NT2/D1 (cell line): ENCODE measurements at regions not wholly inside any gene's neighbourhood (a gene's known extent, or its start where the extent isn't known, plus 50 kb on each side); places are given as distances from the start of the nearest gene placed in this dataset.

Experiments
- DNase-seq: peaks from one replicate; pipeline ENCODE4 v3.0.0-alpha.2; 2011; ENCODE audit warnings: low read depth, low spot score
- H3K27me3 ChIP-seq: 2 replicates; pipeline ENCODE4 v1.6.0; 2011; ENCODE audit warnings: mild to moderate bottlenecking; ENCODE audit not compliant: insufficient read length, insufficient read depth
- H3K36me3 ChIP-seq: 2 replicates; pipeline ENCODE4 v1.6.1; 2011; ENCODE audit warnings: mild to moderate bottlenecking, low read length, mixed read lengths; ENCODE audit not compliant: insufficient read depth, insufficient read length
- H3K4me1 ChIP-seq: 2 replicates; pipeline ENCODE4 v1.5.1; 2011; ENCODE audit not compliant: insufficient read depth, insufficient read length
- H3K4me3 ChIP-seq: 2 replicates; pipeline ENCODE4 v1.5.1; 2011; ENCODE audit warnings: low read depth; ENCODE audit not compliant: insufficient read length
- H3K9ac ChIP-seq: 2 replicates; pipeline ENCODE4 v1.6.0; 2011; ENCODE audit warnings: low read depth; ENCODE audit not compliant: insufficient read length
- H3K9me3 ChIP-seq: 2 replicates; pipeline ENCODE4 v1.5.1; 2011; ENCODE audit warnings: mild to moderate bottlenecking, low read length; ENCODE audit not compliant: insufficient read depth
- SUZ12 ChIP-seq: IDR thresholded peaks from 2 replicates; pipeline ENCODE4 v1.6.1; 2011; ENCODE audit not compliant: insufficient read length, insufficient read depth; ENCODE audit errors: extremely low read depth
- YY1 ChIP-seq: IDR thresholded peaks from 2 replicates; pipeline ENCODE4 v1.6.1; 2011; ENCODE audit not compliant: insufficient read length, insufficient read depth
- ZNF274 ChIP-seq: IDR thresholded peaks from 2 replicates; pipeline ENCODE4 v1.6.1; 2011; ENCODE audit warnings: mild to moderate bottlenecking, low read depth, low read length

GRCh38 chr3:141418751-141419150 is 50.4 kb downstream of the ZBTB38 start:
- TF ChIP-seq ZNF274 (no peak), YY1 (no peak), SUZ12 (no peak)

GRCh38 chr3:141419946-141420345 is 51.6 kb downstream of the ZBTB38 start:
- TF ChIP-seq SUZ12 = no peak
- no peak for TF ChIP-seq YY1
- TF ChIP-seq ZNF274 = no peak
- DNase-seq = no peak
- peaks cover 4% of the 10 kb centered on the region for H3K4me1 ChIP-seq

More at GRCh38 chr3:141418751-141419150, 50.4 kb downstream of the ZBTB38 start:
- Histone ChIP-seq H3K9me3 (0 out of 2 replicates have a peak, but pooled peaks cover 4% of the 10 kb centered on the region), H3K27me3 (no peaks in the 10 kb centered on the region), H3K36me3 (peaks cover 23% of the 10 kb centered on the region), H3K4me3 (no peak overlapping the region), H3K9ac (no peak overlapping the region), H3K4me1 (peaks cover 8% of the 10 kb centered on the region)
- DNase-seq = no peak

DNA sequence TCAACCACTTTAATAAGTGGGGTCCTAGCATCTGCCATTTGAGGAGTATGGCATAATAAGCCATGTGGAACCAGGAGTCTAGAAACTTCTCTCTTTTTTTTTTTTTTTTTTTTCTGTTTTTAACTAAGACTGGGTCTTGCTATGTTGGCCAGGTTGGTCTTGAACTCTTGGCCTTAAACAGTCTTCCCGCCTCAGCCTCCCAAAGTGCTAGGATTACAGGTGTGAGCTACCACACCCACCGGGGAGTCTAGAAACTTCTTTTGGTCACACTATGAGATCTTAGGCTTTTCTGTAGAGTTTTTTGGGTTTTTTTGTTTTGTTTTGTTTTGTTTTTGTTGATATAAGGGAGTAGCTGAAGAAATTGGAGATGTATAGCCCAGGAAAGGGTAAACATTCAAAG is 52.9 kb downstream of the ZBTB38 start:
- DNase-seq = no peak
- 0 out of 2 replicates have a peak, but pooled peaks cover 4% of the 10 kb centered on the region for H3K9me3 ChIP-seq
- no peaks in the 10 kb centered on the region for H3K27me3 ChIP-seq
- H3K36me3 ChIP-seq = peaks cover 9% of the 10 kb centered on the region
- no peak overlapping the region for H3K9ac ChIP-seq
- H3K4me1 ChIP-seq = peaks cover 6% of the 10 kb centered on the region
- no peak for TF ChIP-seq SUZ12
- no peak for TF ChIP-seq YY1
- TF ChIP-seq ZNF274 = no peak
- no peak overlapping the region for H3K4me3 ChIP-seq

More at GRCh38 chr3:141419946-141420345, 51.6 kb downstream of the ZBTB38 start:
- Histone ChIP-seq H3K9me3 (0 out of 2 replicates have a peak, but pooled peaks cover 4% of the 10 kb centered on the region), H3K27me3 (no peaks in the 10 kb centered on the region), H3K9ac (no peak overlapping the region), H3K4me3 (no peak overlapping the region), H3K36me3 (peaks cover 13% of the 10 kb centered on the region)

GRCh38 chr3:141421639-141422319 is 53.5 kb downstream of the ZBTB38 start:
- TF ChIP-seq ZNF274 (no peak), SUZ12 (no peak), YY1 (no peak)
- peaks cover 10% of the 10 kb centered on the region for H3K36me3 ChIP-seq
- DNase-seq = no peak
- no peaks in the 10 kb centered on the region for H3K27me3 ChIP-seq
- H3K9me3 ChIP-seq = 0 out of 2 replicates have a peak, but pooled peaks cover 4% of the 10 kb centered on the region
- H3K4me3 ChIP-seq = no peak overlapping the region
- H3K4me1 ChIP-seq = peaks cover 11% of the 10 kb centered on the region
- H3K9ac ChIP-seq = no peak overlapping the region

GRCh38 chr3:141422961-141423582 is 54.8 kb downstream of the ZBTB38 start:
- DNase-seq = no peak
- TF ChIP-seq ZNF274 = no peak
- TF ChIP-seq YY1 = no peak
- TF ChIP-seq SUZ12 = no peak
- H3K9me3 ChIP-seq = 0 out of 2 replicates have a peak, but pooled peaks cover 4% of the 10 kb centered on the region
- H3K27me3 ChIP-seq = no peaks in the 10 kb centered on the region
- H3K9ac ChIP-seq = no peak overlapping the region
- peaks cover 22% of the 10 kb centered on the region for H3K4me1 ChIP-seq
- no peak overlapping the region for H3K4me3 ChIP-seq
- H3K36me3 ChIP-seq = peaks cover 16% of the 10 kb centered on the region

GRCh38 chr3:141425523-141426233 is 57.4 kb downstream of the ZBTB38 start:
- H3K36me3 ChIP-seq = peaks cover 16% of the 10 kb centered on the region
- no peaks in the 10 kb centered on the region for H3K9me3 ChIP-seq
- DNase-seq = no peak
- H3K27me3 ChIP-seq = no peaks in the 10 kb centered on the region
- H3K4me3 ChIP-seq = no peak overlapping the region
- H3K4me1 ChIP-seq = peaks cover 25% of the 10 kb centered on the region
- TF ChIP-seq ZNF274 (no peak), SUZ12 (no peak), YY1 (no peak)
- H3K9ac ChIP-seq = no peak overlapping the region
